HCEC 1CT (cell line): ENCODE measurements at regions not wholly inside any gene's neighbourhood (a gene's known extent, or its start where the extent isn't known, plus 50 kb on each side); places are given as distances from the start of the nearest gene placed in this dataset.

Experiments used
- DNase-seq: peaks from one replicate; pipeline ENCODE4 v3.0.0-alpha.2; 2017

DNA sequence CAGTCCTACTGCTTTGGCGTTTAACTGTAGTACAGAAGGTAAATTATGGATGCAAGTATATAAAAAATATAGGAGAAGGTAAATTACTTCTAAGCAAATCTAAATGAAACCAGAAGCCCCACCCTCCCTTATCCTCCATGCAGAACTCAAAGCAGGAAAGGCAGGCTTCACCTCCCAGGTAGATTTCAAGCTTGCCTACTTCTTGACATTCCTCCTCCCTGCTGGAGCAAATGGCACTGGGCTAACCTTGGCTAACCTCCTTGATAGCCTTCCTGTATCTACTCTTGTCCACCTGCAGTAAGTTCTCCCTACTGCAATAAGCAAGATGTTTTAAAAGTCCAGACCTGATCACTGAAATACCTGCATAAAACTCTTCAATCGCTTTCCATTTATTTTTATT is 396.0 kb downstream of the IRS2 start:
- no peak for DNase-seq

DNA sequence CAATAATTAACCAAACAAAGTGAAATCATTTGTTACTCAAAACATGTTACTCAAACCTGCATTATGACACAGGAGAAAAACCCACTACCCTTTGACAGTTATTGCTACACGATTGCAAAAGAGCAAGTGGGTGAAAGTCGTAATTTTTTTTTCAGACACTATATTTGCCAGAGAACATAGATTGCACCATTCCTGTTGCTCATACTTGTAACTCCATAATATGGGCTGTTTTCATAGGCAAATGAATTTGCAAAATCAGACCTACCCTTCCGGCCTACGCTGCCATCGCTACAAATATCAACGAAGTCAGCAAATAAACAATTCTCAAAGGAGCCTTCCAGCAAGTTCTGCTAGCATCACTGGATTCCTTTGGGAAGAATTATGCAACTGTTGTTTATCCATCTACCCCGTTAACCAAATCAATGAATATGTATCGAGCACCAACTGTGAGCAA is 396.5 kb downstream of the IRS2 start:
- peak; percentile 71 for DNase-seq

DNA sequence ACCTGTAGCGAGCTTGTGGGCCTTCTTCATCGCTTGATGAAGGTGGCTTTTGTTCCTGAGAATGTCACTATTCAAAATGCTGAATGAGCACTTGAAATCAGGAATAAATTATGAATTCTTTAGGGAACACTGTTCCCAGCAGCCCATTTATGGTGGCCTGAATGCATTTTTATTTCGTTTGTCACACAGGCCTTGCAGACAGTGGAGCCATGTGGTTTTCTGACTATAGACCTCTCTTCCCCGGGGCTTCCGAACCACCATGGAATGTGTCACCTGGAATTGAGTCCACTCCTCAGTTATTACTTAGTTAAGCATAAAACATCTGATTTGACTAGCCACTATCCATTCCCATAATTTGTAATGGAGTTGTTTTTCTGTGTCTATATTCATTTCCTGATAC is 396.9 kb downstream of the IRS2 start:
- DNase-seq, result peak; percentile 53

DNA sequence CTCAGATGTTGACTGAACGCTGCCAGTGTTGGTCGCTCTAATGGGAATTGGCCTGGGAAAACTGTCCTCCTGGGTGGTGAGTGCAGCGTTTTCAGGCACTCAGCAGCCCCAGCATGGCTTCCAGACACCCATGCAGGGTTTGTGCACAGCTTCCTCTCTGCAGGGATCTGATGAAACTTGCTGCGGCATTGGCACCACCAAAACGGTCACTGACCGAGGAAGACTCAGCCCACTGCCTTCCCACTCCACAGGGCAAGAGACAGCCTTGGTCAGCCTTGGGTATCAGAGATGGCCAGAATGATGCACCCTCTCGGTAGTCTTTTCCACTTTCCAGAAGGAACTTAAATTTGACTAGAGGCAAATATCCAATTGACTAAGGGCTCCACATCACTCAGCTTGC is 398.9 kb downstream of the IRS2 start:
- DNase-seq, result no peak

DNA sequence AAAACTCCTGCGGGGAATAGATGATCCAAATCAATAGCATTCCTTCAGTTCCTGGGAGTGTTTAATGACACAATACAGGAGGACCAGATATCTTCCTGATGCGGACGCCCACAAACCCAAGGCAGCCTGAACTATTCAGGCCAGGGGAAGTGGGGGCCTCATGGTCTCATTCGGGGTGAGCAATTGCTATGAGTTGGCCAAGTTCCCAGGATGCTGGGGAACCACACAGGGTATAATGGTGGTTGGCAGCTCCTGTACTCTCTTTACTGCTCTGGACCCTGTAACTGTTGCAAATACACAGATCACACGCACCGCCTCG is 401.2 kb downstream of the IRS2 start:
- peak; percentile 65 for DNase-seq

DNA sequence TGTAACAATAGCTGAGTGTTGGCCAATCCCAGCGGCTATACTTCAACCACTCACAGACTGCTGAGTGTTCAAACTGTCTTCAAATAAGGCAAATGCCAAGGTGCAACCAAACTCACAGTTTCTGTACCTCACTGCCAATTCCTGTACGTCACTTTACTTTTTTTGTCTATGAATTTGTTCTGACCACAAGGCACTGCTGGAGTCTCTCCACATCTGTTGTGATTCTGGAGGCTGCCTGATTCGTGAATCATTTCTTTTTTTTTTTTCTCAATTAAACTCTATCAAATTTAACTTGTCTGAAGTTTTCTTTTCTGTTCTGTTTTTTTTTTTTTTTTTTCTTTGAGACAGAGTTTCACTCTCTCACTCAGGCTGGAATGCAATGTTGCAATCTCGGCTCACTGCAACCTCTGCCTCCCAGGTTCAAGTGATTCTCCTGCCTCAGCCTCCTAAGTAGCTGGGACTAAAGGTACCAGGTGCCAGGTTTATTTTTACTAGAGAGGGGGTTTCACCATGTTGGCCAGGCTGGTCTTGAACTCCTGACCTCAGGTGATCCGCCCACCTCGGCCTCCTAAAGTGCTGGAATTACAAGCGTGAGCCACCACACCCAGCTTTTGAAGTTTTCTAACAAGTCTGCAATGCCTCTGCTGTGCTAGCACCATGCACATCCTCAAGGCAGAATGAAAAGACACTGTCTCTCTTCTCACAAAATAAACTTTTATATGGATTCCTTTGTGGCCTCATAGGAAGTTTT is 401.7 kb downstream of the IRS2 start:
- DNase-seq, result peak; percentile 85

DNA sequence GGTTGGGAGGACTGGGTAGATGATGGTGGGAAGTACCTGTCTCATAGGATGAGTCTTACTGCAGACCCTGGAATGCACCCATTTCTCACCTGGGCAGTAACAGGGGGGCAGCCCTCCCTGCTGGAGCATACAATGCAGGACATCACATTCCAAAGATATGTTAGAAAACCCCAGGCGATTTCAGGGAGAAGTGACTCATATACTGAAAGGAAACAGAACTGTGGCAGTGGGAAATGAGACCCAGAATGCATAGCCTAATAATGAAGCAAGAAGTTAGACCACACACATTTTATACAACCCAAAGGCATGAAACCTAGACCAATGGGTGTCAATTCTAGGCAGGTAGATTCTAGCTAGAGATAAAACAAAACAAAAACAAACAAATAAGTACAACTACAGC is 402.7 kb downstream of the IRS2 start:
- peak; percentile 76 for DNase-seq

DNA sequence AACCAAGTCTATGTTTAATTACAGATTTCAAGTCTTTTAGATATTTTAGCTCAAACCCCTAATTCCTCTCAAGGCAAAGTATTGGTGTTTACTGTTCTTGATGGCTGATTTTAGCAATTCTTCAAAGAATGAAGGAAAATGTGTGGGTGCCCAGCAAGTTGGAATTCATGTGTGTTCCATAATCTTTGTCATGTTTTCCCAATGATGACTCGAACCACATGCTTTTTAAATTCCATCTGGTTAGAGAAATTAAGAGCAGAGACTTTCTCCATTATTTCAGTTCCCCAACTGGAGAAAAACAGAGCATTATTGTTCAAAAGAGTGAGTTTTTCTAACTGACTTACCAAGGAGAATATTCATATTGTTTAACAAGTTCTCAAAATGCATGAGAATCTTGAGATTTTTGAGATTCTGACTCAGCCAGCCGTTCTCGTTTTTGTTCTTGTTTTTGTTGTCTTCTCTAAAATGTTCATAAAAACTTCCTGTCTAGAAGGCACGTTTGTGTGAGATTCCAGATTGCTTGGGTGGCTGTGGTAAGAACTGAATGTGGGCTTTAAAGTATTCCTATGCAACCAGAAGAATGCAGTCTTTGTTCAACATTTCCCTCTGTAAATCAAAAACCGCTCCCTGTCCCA is 404.7 kb downstream of the IRS2 start:
- peak; percentile 62 for DNase-seq

DNA sequence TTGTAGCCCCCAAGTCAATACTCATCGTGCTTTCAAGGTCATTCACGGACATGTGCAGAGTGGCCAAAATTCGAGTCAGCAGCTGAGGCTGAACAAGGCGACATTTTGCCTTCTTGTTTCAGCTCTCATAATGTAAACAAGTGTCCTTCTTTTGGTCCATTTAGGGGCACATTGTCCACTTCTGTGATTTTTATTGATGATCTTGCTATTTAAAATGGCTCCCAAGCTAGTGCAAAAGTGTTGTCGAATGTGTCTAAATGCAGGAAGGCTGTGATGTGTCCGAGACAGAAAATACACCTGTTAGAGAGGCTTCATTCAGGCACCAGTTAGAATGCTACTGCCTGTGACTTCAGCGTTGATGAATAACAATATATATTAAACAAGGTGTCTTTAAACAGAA is 405.9 kb downstream of the IRS2 start:
- DNase-seq, result no peak

DNA sequence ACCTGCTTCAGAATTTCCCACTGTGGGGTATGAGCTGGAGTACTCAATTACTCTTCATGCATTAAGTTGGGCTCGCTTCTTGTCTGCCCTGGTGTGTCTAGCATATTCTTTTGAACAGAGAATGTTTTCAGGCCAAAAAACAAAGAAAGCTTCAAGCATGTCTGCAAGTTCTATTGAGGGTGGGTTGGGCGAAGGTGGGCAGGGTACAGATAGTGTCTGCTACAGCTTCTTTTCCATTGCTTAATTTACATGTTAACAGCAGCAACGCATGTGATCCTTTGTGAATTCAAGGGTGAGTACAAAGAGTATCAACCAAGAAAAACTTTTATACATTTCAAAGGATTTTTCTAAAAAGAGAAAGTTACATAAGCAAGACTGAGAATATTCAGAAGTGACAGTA is 406.5 kb downstream of the IRS2 start:
- no peak for DNase-seq

DNA sequence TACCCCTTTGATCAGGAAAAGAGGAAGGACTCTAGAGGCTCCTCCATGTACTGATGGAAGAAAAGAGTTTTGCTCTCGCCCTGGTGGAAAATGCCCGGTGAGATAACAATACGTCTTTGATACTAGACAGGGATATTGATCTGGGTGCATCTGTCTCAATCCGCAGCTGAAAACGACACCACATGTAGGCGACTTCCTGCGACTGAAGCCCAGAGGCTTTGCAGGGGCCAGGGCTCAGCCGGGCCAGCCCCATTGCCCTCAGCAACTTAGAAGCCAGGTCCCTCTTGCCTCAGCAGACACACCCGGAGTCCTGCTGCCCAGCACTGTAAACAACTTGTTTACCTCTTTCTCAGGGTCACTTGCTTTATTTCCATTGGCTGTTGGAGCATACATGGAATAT is 409.4 kb downstream of the IRS2 start:
- no peak for DNase-seq

DNA sequence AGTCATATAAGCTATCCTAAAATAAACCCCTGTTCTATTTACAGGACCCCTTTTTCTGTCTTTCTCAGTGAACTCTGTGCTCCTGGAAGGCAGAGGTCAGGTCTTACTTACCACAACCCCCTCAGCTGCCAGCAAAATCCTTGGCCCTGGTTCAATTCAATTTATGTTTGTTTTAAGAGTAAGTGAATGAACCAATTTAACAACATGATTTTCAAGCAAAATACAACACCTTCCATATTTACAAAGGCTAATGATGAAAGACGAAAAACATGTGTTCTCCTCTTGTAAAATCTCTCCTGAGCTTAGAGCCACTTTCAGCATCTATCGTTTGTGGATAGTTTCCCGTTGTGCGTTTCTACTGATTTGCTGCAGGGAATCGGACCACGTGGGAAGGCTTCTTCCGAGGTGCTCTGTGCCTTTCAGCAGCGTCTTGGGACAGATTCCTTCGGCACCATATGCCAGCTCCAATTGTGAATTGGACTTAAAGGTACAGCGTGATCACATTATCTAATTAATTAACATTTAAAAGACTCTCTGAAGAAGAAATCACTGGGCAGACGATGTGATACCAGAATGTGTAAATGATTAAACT is 411.7 kb downstream of the IRS2 start:
- DNase-seq, result no peak

DNA sequence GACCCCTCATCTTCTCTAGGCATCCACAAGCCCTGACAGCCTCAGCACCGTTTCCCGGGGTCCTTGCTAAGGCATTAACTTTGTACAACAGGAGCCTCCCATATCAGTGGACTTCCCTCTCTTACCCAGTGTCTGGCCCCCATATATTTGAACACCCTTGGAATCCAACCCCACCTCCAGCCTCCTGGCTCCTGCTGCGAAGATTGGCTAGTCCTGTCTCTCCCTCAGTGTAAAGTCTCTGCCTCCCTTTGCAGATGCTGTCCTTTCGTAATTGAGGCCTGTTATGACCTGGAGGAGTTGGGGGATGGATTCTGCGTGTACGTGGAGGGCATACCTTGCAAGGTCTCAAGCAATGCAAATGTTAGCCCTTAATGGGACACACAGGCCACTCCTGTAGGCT is 413.7 kb downstream of the IRS2 start:
- DNase-seq, result no peak

DNA sequence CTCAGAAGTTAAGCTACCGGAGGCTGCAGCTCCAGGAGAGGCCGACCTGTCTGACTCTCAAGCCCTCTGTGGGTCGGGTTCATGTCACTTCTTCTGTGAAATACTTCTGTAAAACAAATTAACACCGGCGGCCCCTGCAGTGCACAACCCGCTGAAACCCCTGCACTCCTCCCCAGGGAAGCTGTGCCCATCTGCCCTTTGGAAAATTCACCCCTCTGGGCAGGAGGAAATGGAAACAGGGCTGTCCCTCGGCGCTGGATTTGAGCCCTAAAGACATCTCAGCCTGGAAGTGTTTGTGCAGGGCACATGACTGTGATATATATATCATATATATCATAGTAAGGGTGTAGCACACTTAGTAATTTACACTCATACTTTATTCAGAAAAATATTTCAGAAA is 415.3 kb downstream of the IRS2 start:
- no peak for DNase-seq

DNA sequence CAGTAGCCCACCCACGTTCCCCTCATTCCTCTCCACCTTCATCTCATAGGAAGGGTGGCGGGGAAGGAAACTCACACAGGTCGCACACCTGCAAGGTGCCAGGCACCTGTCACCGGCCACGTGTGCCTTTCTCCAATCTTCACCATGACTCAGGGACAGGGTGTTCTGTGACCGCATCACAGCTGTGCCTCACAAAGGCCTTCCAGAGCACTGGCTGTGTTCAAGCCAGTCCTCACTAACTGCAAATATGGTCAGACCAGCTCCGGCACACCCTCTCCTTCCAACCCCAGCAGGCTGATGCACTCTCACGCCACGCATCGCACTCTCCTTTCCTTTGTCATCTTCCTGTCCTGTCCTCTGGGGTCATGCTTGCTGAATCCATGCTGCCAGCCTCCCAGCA is 415.9 kb downstream of the IRS2 start:
- no peak for DNase-seq

DNA sequence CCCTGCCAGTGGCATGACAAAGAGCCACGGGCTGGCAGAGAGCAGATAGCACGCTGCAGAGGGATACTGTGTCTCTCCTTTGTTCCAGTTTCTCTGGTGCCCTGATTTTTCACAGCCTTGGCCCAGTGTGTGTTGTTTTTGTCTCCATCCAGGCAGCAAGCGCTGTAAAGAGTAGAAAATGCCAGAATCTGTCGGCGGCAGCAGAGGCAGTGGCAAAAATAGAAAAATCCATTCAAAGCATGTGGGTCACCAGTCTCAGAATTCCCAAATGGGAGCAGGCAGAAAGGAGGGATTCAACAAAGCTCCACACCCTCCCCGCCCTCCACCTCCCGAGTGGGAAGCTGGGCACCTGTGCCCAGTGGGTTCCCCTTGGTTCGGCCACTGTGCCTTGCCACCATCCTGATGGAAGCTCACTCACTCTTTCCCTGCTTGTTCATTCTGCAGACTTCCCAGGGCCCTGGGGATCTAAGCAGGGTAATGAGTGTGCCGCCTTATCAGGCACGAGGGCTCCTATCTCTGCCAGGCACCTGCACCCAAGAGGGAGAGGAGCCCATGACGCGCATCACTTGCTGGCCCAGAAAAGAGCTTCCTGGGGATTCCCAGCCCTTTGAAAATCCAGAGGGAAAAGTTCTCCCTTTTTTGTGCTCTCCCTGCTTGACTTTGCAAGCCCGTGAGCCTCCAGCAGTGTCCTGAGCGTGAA is 416.9 kb downstream of the IRS2 start:
- no peak for DNase-seq

DNA sequence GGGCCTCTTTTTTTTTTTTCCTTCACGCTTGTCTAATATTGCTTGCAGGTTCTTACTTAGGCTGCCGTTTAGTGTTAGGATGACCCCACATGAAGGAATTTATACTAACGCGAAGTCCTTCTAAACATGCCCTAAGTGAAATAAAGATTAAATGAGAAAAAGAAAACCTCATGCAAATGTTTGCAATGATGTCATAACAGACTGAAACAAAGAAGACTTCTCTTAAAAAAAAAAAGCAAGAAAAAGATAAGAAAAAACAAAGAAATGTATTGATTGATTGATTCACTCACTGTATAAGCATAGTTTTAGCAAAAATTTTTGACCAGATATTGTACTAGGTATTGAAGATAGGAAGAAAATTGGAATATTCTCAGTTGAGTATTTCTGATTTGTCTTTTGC is 418.2 kb downstream of the IRS2 start:
- DNase-seq, result no peak

DNA sequence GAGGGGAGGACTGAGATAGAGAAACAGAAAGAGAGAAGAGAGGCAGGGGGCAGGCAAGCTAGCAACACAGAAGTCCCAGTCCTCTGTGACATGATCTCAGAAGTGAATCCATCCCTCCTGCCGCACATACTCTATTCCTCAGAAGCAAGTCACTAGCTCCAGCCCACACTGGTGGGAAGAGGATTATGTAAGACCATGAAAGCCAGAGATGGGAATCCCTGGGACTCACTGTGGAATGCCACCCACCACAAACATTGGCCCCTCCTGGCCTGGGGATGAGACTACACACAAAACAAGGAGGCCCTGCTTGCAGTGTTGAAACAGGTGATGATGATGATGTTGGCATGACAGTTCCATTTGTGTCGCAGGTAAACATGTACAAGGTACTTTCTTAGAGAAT is 419.9 kb downstream of the IRS2 start:
- DNase-seq, result no peak

DNA sequence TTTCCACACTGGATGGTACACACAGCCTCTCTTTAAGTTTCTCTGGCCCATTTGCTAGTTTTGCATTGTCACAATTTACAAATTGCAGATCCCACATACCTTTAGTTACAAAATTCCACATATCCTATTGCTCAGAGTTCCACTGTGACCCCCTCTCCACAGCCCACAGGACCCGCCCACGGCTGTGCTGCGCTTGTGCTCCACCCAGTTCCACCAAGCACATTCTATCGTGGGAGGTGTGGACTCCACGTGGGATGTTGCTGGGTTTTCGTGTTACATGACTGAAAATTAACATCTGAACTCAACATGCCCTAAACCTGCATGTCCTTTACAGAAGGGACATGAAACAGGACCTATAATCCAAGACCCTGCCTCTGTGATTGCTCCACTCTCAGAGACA is 423.0 kb downstream of the IRS2 start:
- DNase-seq, result no peak

DNA sequence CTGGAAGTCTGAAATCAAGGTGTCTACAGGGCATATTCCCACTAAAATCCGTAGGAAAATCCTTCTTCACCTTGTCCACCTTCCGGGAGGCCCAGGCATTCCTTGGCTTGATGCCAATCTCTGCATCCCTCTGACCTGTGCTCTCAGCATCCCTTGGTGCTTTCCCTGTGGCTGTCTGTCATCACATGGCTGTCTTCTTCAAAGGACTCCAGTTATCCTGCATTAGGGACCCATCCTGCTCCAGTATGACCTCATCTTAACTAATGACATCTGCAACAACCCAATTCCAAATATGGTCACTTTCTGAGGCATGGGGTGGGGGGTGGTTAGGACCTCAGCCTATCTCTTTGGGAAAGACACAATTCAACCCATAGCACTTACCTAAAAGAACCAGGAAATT is 423.8 kb downstream of the IRS2 start:
- no peak for DNase-seq

DNA sequence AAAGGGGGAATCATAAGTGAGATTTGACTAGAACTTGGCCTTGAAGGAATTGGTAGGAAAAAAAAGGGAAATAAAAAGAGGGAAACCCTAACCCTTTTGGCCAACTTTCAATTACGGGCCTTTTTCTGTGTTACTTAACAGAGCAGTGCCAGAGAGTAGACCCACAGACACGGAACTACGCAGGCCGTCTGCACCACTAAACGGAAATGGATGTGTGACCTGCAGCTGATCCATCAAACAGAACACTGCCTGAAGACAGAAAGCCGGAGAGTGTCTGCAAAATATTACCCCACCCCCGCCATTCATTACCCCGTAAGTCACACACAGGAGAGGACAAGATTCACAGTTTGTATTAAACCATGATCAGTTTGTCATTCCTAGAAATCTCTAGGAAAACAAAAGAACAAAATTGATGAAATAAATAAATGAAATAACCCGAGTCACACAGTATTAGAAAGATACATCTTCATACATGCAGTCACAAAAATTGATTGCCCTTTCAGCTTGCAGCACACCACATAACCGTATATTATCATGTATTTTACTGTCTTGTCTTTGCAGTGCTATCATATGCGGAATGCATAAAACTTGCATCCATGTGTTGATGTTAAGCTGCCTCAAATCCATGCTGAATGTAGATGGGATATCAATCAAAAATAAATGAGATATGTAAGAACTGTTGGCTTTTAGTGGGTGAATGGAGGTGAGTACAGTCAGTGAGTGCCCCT is 424.7 kb downstream of the IRS2 start:
- DNase-seq, result no peak

DNA sequence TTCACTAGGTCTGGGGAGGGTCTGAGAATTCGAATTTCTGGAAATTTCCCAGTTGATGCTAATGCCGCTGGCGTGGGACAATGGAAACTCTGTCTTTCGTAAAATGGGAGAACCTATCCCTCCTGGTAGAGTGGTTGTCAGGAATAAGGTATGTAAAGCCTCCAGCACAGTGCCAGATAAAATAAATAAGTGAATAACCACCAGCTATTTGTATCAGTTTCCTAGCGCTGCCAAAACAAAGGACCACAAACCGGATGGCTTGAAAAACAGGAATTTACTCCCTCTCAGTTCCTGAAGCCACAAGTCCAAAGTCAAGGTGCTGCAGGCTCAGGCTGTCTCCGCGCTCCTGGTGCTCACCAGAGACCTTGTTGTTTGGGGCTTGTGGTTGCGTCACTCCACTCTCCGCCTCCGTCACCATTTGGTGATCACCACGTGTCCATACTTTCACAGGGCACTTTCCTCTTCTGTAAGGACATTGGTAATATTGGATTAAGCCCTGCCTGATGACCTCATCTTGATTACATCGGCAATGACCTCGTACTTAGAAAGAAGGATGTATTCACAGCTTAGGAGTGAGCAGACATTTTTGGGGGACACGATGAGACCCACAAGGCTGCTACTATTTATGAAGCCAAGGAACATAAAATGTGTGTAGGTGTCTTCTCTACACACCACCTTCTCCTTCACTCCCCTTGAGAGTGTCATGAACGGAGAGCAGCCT is 428.5 kb downstream of the IRS2 start:
- DNase-seq, result no peak
